ENCODE measurements at regions not wholly inside any gene's neighbourhood (a gene's known extent, or its start where the extent isn't known, plus 50 kb on each side); places are given as distances from the start of the nearest gene placed in this dataset.

- no peak for TF ChIP-seq CTCF (IDR thresholded peaks at IDR 0.05; ENCODE audit: low read depth, low read length, poor library complexity, severe bottlenecking)
- no peak for TF ChIP-seq EZH2phosphoT487 (IDR thresholded peaks at IDR 0.05; ENCODE audit: borderline replicate concordance, low read length)
Measured at GRCh38 chr1:29413661-29414060, 177.3 kb downstream of the PTPRU start.
